ENCODE measurements at regions not wholly inside any gene's neighbourhood (a gene's known extent, or its start where the extent isn't known, plus 50 kb on each side); places are given as distances from the start of the nearest gene placed in this dataset.
"Not testable (repeated sequence)": the region's sequence is repeated elsewhere in the genome, so short reads cannot be mapped to it uniquely, and the experiment has no call there.

GRCh38 chr2:89890185-89890773 lies 1198.8 kb downstream of the RPIA start:
- TF ChIP-seq, protein P1, sequence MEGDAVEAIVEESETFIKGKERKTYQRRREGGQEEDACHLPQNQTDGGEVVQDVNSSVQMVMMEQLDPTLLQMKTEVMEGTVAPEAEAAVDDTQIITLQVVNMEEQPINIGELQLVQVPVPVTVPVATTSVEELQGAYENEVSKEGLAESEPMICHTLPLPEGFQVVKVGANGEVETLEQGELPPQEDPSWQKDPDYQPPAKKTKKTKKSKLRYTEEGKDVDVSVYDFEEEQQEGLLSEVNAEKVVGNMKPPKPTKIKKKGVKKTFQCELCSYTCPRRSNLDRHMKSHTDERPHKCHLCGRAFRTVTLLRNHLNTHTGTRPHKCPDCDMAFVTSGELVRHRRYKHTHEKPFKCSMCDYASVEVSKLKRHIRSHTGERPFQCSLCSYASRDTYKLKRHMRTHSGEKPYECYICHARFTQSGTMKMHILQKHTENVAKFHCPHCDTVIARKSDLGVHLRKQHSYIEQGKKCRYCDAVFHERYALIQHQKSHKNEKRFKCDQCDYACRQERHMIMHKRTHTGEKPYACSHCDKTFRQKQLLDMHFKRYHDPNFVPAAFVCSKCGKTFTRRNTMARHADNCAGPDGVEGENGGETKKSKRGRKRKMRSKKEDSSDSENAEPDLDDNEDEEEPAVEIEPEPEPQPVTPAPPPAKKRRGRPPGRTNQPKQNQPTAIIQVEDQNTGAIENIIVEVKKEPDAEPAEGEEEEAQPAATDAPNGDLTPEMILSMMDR (IDR thresholded peaks at IDR 0.05; ENCODE audit: low read length) = not testable (repeated sequence)
- not testable (repeated sequence) for TF ChIP-seq EZH2 (IDR thresholded peaks at IDR 0.05; ENCODE audit: borderline replicate concordance, low read length)
